PC-3 (cell line): ENCODE measurements at regions not wholly inside any gene's neighbourhood (a gene's known extent, or its start where the extent isn't known, plus 50 kb on each side); places are given as distances from the start of the nearest gene placed in this dataset.

Experiments
- EZH2phosphoT487 ChIP-seq: fragments of 300-600 bp; sonication (generic); IDR thresholded peaks from 2 replicates; pipeline ENCODE4 v1.6.1; 2018; ENCODE audit warnings: mild to moderate bottlenecking, antibody characterized with exemption, low read length, borderline replicate concordance
- TF ChIP-seq, protein P1 (sequence below): fragments of 300-600 bp; sonication (generic); conservative IDR thresholded peaks from 2 replicates; pipeline ENCODE4 v1.5.1; 2017; ENCODE audit warnings: antibody characterized with exemption, low read depth, mild to moderate bottlenecking, low read length

DNA sequence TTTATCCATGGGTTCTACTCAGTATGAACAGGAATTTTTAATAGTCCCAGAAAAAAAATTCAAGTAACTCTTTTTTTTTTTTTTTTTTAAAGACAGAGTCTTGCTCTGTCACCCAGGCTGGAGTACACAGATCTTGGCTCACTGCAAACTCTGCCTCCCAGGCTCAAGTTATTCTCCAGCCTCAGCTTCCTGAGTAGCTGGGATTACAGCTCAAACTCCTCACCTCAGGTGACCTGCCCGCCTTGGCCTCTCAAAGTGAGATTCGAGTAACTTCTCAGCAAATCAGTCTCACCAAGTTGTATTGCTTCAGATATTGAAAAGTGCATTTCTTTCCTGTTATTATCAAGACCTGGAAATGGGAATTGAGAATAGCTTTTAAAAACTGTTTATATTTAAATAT, 281.2 kb upstream of the MINDY3 start:
- TF ChIP-seq, protein P1, sequence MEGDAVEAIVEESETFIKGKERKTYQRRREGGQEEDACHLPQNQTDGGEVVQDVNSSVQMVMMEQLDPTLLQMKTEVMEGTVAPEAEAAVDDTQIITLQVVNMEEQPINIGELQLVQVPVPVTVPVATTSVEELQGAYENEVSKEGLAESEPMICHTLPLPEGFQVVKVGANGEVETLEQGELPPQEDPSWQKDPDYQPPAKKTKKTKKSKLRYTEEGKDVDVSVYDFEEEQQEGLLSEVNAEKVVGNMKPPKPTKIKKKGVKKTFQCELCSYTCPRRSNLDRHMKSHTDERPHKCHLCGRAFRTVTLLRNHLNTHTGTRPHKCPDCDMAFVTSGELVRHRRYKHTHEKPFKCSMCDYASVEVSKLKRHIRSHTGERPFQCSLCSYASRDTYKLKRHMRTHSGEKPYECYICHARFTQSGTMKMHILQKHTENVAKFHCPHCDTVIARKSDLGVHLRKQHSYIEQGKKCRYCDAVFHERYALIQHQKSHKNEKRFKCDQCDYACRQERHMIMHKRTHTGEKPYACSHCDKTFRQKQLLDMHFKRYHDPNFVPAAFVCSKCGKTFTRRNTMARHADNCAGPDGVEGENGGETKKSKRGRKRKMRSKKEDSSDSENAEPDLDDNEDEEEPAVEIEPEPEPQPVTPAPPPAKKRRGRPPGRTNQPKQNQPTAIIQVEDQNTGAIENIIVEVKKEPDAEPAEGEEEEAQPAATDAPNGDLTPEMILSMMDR = no peak
- no peak for TF ChIP-seq EZH2phosphoT487
